Esophagus squamous epithelium (tissue), 5 donors: ENCODE measurements at regions not wholly inside any gene's neighbourhood (a gene's known extent, or its start where the extent isn't known, plus 50 kb on each side); places are given as distances from the start of the nearest gene placed in this dataset.

Experiments used
- DNase-seq: peaks from one replicate; lab custom pipeline; 2025; lab: John Stamatoyannopoulos, UW
- H3K27ac ChIP-seq, 4 donors: fragments of 200-600 bp; sonication (generic); one replicate each; pipeline ENCODE4 v1.5.1; 2016 to 2019; ENCODE audit warnings: mild to moderate bottlenecking in 1 of 4
- H3K27me3 ChIP-seq, 4 donors: fragments of 200-600 bp; sonication (generic); 1 replicate in 3 of 4; 2 replicates in 1 of 4; pipeline versions ENCODE4 v1.5.1 to v1.6.0; 2017 to 2021; ENCODE audit warnings: antibody characterized with exemption in 1 of 4
- H3K36me3 ChIP-seq, 3 donors: fragments of 200-600 bp; sonication (generic); one replicate each; pipeline ENCODE4 v1.5.1; 2016 to 2019
- H3K4me1 ChIP-seq, 3 donors: fragments of 200-600 bp; sonication (generic); one replicate each; pipeline ENCODE4 v1.5.1; 2017 to 2019
- H3K4me3 ChIP-seq, 4 donors: fragments of 200-600 bp; sonication (generic); 1 replicate in 3 of 4; 2 replicates in 1 of 4; pipeline ENCODE4 v1.5.1; 2016 to 2019; ENCODE audit warnings: mild to moderate bottlenecking in 2 of 4, moderate library complexity in 1 of 4
- H3K9me3 ChIP-seq, 3 donors: fragments of 200-600 bp; sonication (generic); one replicate each; pipeline ENCODE4 v1.5.1; 2016 to 2019
- POLR2A ChIP-seq, 4 donors: fragments of 450-650 bp; IDR thresholded peaks; one replicate each; pipeline ENCODE4 v1.6.1; 2017; ENCODE audit warnings: antibody characterized with exemption in 4 of 4, mild to moderate bottlenecking in 4 of 4, moderate library complexity in 3 of 4
- WGBS, 2 donors: methylation state at CpG; one replicate each; pipeline ENCODE4 v1.1.5; 2018; 5-methylcytosine and 5-hydroxymethylcytosine counted together
- intact Hi-C: fragments of 100-400 bp; cut with DNase I; formaldehyde crosslinking; loops from one replicate; pipeline ENCODE4 v1.15.0; 2022
- TF ChIP-seq, protein P1 (sequence below), 6 experiments: fragments of 450-650 bp in 4 of 6; fragments of 200-600 bp in 2 of 6; sonication (generic) in 2 of 6; IDR thresholded peaks; one replicate each; pipeline ENCODE4 v1.5.1; 2016 to 2019; ENCODE audit warnings: antibody characterized with exemption in 6 of 6, mild to moderate bottlenecking in 4 of 6, moderate library complexity in 4 of 6
- donor health status: DM: yes; HTN: yes; CAD: no.

DNA sequence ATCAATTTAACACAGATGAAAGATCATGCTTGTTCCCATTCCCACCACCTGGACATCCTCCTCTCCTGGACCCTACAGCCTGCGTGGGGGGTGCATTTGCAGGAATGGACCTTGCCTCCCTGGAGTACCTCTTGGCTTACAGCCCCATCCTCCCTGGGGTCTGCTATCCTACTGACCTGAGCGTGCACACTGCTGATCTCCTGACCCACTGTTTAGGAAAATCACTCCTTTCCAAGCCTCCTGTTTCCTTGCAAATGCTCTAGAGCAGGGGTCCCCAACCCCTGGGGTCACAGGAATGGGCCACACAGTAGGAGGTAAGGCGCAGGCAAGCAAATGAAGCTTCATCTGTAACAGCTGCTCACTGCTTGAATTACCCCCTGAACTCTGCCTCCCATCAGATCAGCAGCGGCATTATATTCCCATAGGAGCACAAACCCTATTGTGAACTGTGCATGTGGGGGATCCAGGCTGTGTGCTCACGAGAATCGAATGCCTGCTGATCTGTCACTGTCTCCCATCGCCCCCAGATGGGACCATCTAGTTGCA is 88.2 kb upstream of the SEPTIN5 start:
- TF ChIP-seq POLR2A (IDR thresholded peaks at IDR 0.05), result no peak
- TF ChIP-seq, protein P1, sequence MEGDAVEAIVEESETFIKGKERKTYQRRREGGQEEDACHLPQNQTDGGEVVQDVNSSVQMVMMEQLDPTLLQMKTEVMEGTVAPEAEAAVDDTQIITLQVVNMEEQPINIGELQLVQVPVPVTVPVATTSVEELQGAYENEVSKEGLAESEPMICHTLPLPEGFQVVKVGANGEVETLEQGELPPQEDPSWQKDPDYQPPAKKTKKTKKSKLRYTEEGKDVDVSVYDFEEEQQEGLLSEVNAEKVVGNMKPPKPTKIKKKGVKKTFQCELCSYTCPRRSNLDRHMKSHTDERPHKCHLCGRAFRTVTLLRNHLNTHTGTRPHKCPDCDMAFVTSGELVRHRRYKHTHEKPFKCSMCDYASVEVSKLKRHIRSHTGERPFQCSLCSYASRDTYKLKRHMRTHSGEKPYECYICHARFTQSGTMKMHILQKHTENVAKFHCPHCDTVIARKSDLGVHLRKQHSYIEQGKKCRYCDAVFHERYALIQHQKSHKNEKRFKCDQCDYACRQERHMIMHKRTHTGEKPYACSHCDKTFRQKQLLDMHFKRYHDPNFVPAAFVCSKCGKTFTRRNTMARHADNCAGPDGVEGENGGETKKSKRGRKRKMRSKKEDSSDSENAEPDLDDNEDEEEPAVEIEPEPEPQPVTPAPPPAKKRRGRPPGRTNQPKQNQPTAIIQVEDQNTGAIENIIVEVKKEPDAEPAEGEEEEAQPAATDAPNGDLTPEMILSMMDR (IDR thresholded peaks at IDR 0.05), result no peak
- DNase-seq, result no peak
- intact Hi-C loops, result no loop called here
- Histone ChIP-seq H3K27ac (no peak overlapping the region), H3K27me3 (peaks cover 0 to 40% (median 0%) of the 10 kb centered on the region in 4 donors), H3K4me1 (peaks cover 0 to 6% (median 0%) of the 10 kb centered on the region in 3 donors), H3K9me3 (no peaks in the 10 kb centered on the region), H3K4me3 (no peak overlapping the region), H3K36me3 (no peaks in the 10 kb centered on the region)
- WGBS, 2 donors, result 68 to 69% methylated on average over 3 to 7 of the region's 7 CpGs

GRCh38 chr22:19626666-19627065 is 87.6 kb upstream of the SEPTIN5 start:
- DNase-seq, result no peak
- Histone ChIP-seq H3K36me3 (no peaks in the 10 kb centered on the region), H3K4me3 (no peak overlapping the region), H3K27me3 (peaks cover 0 to 42% (median 0%) of the 10 kb centered on the region in 4 donors), H3K9me3 (no peaks in the 10 kb centered on the region), H3K27ac (no peak overlapping the region), H3K4me1 (peaks cover 0 to 9% (median 0%) of the 10 kb centered on the region in 3 donors)
- TF ChIP-seq, protein P1 (IDR thresholded peaks at IDR 0.05), result no peak
- intact Hi-C loops, result no loop called here
- WGBS, 2 donors, result 56 to 68% methylated on average over 4 of the region's 4 CpGs

GRCh38 chr22:19628038-19628776 is 86.1 kb upstream of the SEPTIN5 start:
- intact Hi-C loops, result no loop called here
- TF ChIP-seq, protein P1 (IDR thresholded peaks at IDR 0.05), result no peak
- no peak for TF ChIP-seq POLR2A (IDR thresholded peaks at IDR 0.05)
- Histone ChIP-seq H3K4me3 (no peak overlapping the region), H3K27ac (no peak overlapping the region), H3K4me1 (peaks cover 0 to 18% (median 0%) of the 10 kb centered on the region in 3 donors), H3K9me3 (no peaks in the 10 kb centered on the region), H3K27me3 (peaks cover 0 to 29% (median 0%) of the 10 kb centered on the region in 4 donors), H3K36me3 (no peaks in the 10 kb centered on the region)
- 72 to 82% methylated on average over 11 of the region's 11 CpGs for WGBS, 2 donors
- DNase-seq, result no peak

- intact Hi-C loops, result no loop called here
- no peak for DNase-seq
- 77 to 80% methylated on average over 6 to 7 of the region's 12 CpGs for WGBS, 2 donors
- no peaks in the 10 kb centered on the region for H3K36me3 ChIP-seq
- no peak overlapping the region for H3K4me3 ChIP-seq
- peaks cover 0 to 29% (median 0%) of the 10 kb centered on the region in 4 donors for H3K27me3 ChIP-seq
- H3K9me3 ChIP-seq, result no peaks in the 10 kb centered on the region
- no peak overlapping the region for H3K27ac ChIP-seq
- no peak for TF ChIP-seq POLR2A (IDR thresholded peaks at IDR 0.05)
- TF ChIP-seq, protein P1 (IDR thresholded peaks at IDR 0.05), result no peak
- peaks cover 0 to 18% (median 0%) of the 10 kb centered on the region in 3 donors for H3K4me1 ChIP-seq
Observed at GRCh38 chr22:19629331-19629719, 85.0 kb upstream of the SEPTIN5 start.

- peak; percentile 16 for DNase-seq
- Histone ChIP-seq H3K27ac (no peak overlapping the region), H3K9me3 (no peaks in the 10 kb centered on the region), H3K27me3 (peaks cover 0 to 26% (median 0%) of the 10 kb centered on the region in 4 donors), H3K4me1 (peaks cover 0 to 18% (median 0%) of the 10 kb centered on the region in 3 donors), H3K4me3 (no peak overlapping the region), H3K36me3 (no peaks in the 10 kb centered on the region)
- intact Hi-C loops, result loop anchor here (10.0 kb wide), 1 partner anchor 135 kb away; no protein-coding TSS in a partner anchor
- no peak for TF ChIP-seq POLR2A (IDR thresholded peaks at IDR 0.05)
- TF ChIP-seq, protein P1 (IDR thresholded peaks at IDR 0.05), result peak; percentile 68 to 94 (median 89)
- WGBS, 2 donors, result 7 to 19% methylated on average over 10 to 13 of the region's 13 CpGs
Observed at GRCh38 chr22:19629720-19630419, 84.4 kb upstream of the SEPTIN5 start.
